GM12878 (cell line): ENCODE measurements at regions not wholly inside any gene's neighbourhood (a gene's known extent, or its start where the extent isn't known, plus 50 kb on each side); places are given as distances from the start of the nearest gene placed in this dataset.

Experiments used
- ATAC-seq: fragments of 200-7000 bp; cut with Tn5 transposase; 3 replicates; pipeline ENCODE4 v1.9.1; 2020; ENCODE audit warnings: mild to moderate bottlenecking, moderate library complexity
- BruUV-seq: library from RNA; stranded (reverse); fragments of 400-500 nt; replicated peaks from 2 replicates; lab custom pipeline; 2021; lab: Mats Ljungman, UMichigan
- CTCF ChIA-PET: fragments of 300-600 bp; sonication (Branson Sonifier 250); formaldehyde crosslinking; extraction: SDS; loops from one replicate; lab custom pipeline; 2021; ENCODE audit warnings: inconsistent platforms; lab: Yijun Ruan, JAX
- POLR2A ChIA-PET: fragments of 350-600 bp; formaldehyde crosslinking; extraction: SDS; loops from one replicate; lab custom pipeline; 2021; ENCODE audit warnings: inconsistent platforms; lab: Charles Lee
- RAD21 ChIA-PET: fragments of 300-600 bp; sonication (Branson Sonifier 250); formaldehyde crosslinking; loops from one replicate; lab custom pipeline; 2023; ENCODE audit warnings: antibody characterized with exemption; ENCODE audit not compliant: unreplicated experiment; lab: Charles Lee
- SMC1A ChIA-PET: fragments of 300-600 bp; sonication (Branson Sonifier 250); formaldehyde crosslinking; loops from one replicate; lab custom pipeline; 2023; ENCODE audit not compliant: unreplicated experiment, uncharacterized antibody; lab: Charles Lee
- DNase-seq: peaks from one replicate; pipeline ENCODE4 v3.0.0-alpha.2; 2011; ENCODE audit warnings: low read depth, low spot score
- FAIRE-seq: peaks from 3 replicates; lab custom pipeline; 2011; peaks lifted over from hg19 to GRCh38; lab: Jason Lieb, UNC
- H2AFZ ChIP-seq: 2 replicates; pipeline ENCODE4 v1.6.0; 2011; ENCODE audit warnings: low read depth, low read length, control low read depth; ENCODE audit not compliant: control insufficient read depth
- H3K27ac ChIP-seq: 2 replicates; pipeline ENCODE4 v1.5.1; 2011; ENCODE audit warnings: control low read depth; ENCODE audit not compliant: control insufficient read depth, insufficient read depth
- H3K27me3 ChIP-seq, 2 experiments: replicated peaks in 1 of 2; 2 replicates each; pipeline versions ENCODE4 v1.6.0 to v1.6.1; 2011; ENCODE audit warnings: low read length in 1 of 2; ENCODE audit not compliant: control insufficient read depth in 2 of 2, insufficient read depth in 2 of 2
- H3K36me3 ChIP-seq, 2 experiments: 2 replicates each; pipeline ENCODE4 v1.5.1; 2011; ENCODE audit warnings: low read length in 1 of 2; ENCODE audit not compliant: control insufficient read depth in 2 of 2, insufficient read depth in 2 of 2
- H3K4me1 ChIP-seq: 2 replicates; pipeline ENCODE4 v1.6.1; 2011; ENCODE audit warnings: mild to moderate bottlenecking, low read length, moderate library complexity, mixed read lengths; ENCODE audit not compliant: control insufficient read depth, insufficient read depth
- H3K4me2 ChIP-seq: 2 replicates; pipeline ENCODE4 v1.6.0; 2011; ENCODE audit warnings: control low read depth; ENCODE audit not compliant: control insufficient read depth, insufficient read depth
- H3K4me3 ChIP-seq: fragments of 200-600 bp; sonication (generic); 2 replicates; pipeline ENCODE4 v1.5.1; 2016
- H3K79me2 ChIP-seq: 2 replicates; pipeline ENCODE4 v1.6.0; 2011; ENCODE audit warnings: low read length; ENCODE audit not compliant: control insufficient read depth, insufficient read depth
- H3K9ac ChIP-seq: 2 replicates; pipeline ENCODE4 v1.8.0; 2011; ENCODE audit warnings: low read length, control low read depth, mixed read lengths; ENCODE audit not compliant: control insufficient read depth, insufficient read depth
- H3K9me3 ChIP-seq: replicated peaks from 3 replicates; pipeline ENCODE4 v1.5.1; 2011; ENCODE audit warnings: mild to moderate bottlenecking, low read length; ENCODE audit not compliant: control insufficient read depth, insufficient read depth
- H4K20me1 ChIP-seq: 2 replicates; pipeline ENCODE4 v1.6.0; 2011; ENCODE audit not compliant: control insufficient read depth, insufficient read depth
- ATF7 ChIP-seq: fragments of 450-650 bp; IDR thresholded peaks from 2 replicates; pipeline ENCODE4 v1.6.1; 2016; ENCODE audit warnings: low read depth, mild to moderate bottlenecking
- EZH2 ChIP-seq: IDR thresholded peaks from 2 replicates; pipeline ENCODE4 v1.6.1; 2012; ENCODE audit warnings: low read depth, mild to moderate bottlenecking, control low read depth, inconsistent platforms, low read length, borderline replicate concordance; ENCODE audit not compliant: control insufficient read depth
- MTA3 ChIP-seq: IDR thresholded peaks from 2 replicates; pipeline ENCODE4 v1.6.1; 2012; ENCODE audit warnings: low read length, inconsistent platforms, borderline replicate concordance
- NFXL1 ChIP-seq: fragments of 450-650 bp; IDR thresholded peaks from 2 replicates; pipeline ENCODE4 v1.6.1; 2017; ENCODE audit warnings: antibody characterized with exemption, mild to moderate bottlenecking, borderline replicate concordance
- PKNOX1 ChIP-seq: fragments of 450-650 bp; IDR thresholded peaks from 2 replicates; pipeline ENCODE4 v1.6.1; 2016; ENCODE audit warnings: mild to moderate bottlenecking
- PML ChIP-seq: IDR thresholded peaks from 2 replicates; pipeline ENCODE4 v1.6.1; 2012; ENCODE audit warnings: low read length, inconsistent platforms
- RUNX3 ChIP-seq: IDR thresholded peaks from 2 replicates; pipeline ENCODE4 v1.6.1; 2012; ENCODE audit warnings: low read length, inconsistent platforms
- ZBED1 ChIP-seq: IDR thresholded peaks from 2 replicates; pipeline ENCODE4 v1.6.1; 2016; ENCODE audit warnings: borderline replicate concordance
- ZBTB40 ChIP-seq: fragments of 450-650 bp; IDR thresholded peaks from 2 replicates; pipeline ENCODE4 v1.6.1; 2016; ENCODE audit warnings: mild to moderate bottlenecking, moderate library complexity, borderline replicate concordance
- WGBS: methylation state at CpG from one replicate; pipeline ENCODE4 v1.1.6; 2016; ENCODE audit warnings: low lambda C conversion rate; ENCODE audit not compliant: insufficient replicate concordance, insufficient coverage; ENCODE audit errors: missing lambda C conversion rate; 5-methylcytosine and 5-hydroxymethylcytosine counted together
- in situ Hi-C: fragments of 300-500 bp; cut with MboI; formaldehyde crosslinking; loops from 9 replicates; pipeline ENCODE4 v1.14.3; 2018; ENCODE audit warnings: mixed read lengths
- intact Hi-C: fragments of 100-400 bp; cut with micrococcal nuclease; formaldehyde crosslinking; loops from one replicate; pipeline ENCODE4 v1.14.2; 2022; ENCODE audit not compliant: unreplicated experiment
- TF ChIP-seq, protein P1 (sequence below): fragments of 450-650 bp; conservative IDR thresholded peaks from 2 replicates; pipeline ENCODE4 v1.6.1; 2017; ENCODE audit warnings: mild to moderate bottlenecking, moderate library complexity
- TF ChIP-seq, protein P2 (sequence below): fragments of 150-350 bp; IDR thresholded peaks from 2 replicates; pipeline ENCODE4 v1.6.1; 2016; ENCODE audit warnings: low read depth, low read length

- intact Hi-C loops: no loop called here
- Histone ChIP-seq H3K4me3 (no peak overlapping the region), H3K79me2 (no peaks in the 10 kb centered on the region)
- CTCF ChIA-PET: no interaction called here
- BruUV-seq: no TSS peak
- TF ChIP-seq MTA3 (no peak), NFXL1 (no peak), ZBTB40 (no peak), ZBED1 (no peak), RUNX3 (no peak), ATF7 (no peak), PML (no peak), PKNOX1 (no peak), EZH2 (no peak)
- TF ChIP-seq, protein P1, sequence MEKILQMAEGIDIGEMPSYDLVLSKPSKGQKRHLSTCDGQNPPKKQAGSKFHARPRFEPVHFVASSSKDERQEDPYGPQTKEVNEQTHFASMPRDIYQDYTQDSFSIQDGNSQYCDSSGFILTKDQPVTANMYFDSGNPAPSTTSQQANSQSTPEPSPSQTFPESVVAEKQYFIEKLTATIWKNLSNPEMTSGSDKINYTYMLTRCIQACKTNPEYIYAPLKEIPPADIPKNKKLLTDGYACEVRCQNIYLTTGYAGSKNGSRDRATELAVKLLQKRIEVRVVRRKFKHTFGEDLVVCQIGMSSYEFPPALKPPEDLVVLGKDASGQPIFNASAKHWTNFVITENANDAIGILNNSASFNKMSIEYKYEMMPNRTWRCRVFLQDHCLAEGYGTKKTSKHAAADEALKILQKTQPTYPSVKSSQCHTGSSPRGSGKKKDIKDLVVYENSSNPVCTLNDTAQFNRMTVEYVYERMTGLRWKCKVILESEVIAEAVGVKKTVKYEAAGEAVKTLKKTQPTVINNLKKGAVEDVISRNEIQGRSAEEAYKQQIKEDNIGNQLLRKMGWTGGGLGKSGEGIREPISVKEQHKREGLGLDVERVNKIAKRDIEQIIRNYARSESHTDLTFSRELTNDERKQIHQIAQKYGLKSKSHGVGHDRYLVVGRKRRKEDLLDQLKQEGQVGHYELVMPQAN: no peak
- TF ChIP-seq, protein P2, sequence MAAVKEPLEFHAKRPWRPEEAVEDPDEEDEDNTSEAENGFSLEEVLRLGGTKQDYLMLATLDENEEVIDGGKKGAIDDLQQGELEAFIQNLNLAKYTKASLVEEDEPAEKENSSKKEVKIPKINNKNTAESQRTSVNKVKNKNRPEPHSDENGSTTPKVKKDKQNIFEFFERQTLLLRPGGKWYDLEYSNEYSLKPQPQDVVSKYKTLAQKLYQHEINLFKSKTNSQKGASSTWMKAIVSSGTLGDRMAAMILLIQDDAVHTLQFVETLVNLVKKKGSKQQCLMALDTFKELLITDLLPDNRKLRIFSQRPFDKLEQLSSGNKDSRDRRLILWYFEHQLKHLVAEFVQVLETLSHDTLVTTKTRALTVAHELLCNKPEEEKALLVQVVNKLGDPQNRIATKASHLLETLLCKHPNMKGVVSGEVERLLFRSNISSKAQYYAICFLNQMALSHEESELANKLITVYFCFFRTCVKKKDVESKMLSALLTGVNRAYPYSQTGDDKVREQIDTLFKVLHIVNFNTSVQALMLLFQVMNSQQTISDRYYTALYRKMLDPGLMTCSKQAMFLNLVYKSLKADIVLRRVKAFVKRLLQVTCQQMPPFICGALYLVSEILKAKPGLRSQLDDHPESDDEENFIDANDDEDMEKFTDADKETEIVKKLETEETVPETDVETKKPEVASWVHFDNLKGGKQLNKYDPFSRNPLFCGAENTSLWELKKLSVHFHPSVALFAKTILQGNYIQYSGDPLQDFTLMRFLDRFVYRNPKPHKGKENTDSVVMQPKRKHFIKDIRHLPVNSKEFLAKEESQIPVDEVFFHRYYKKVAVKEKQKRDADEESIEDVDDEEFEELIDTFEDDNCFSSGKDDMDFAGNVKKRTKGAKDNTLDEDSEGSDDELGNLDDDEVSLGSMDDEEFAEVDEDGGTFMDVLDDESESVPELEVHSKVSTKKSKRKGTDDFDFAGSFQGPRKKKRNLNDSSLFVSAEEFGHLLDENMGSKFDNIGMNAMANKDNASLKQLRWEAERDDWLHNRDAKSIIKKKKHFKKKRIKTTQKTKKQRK: no peak
- TF ChIP-seq, all 136 proteins: peak for 0
- no peaks in the 10 kb centered on the region for H3K27me3 ChIP-seq
- H3K4me1 ChIP-seq: no peaks in the 10 kb centered on the region
- no peak overlapping the region for H3K4me2 ChIP-seq
- ATAC-seq: no peak
- RAD21 ChIA-PET: no interaction called here
- no peaks in the 10 kb centered on the region for H3K36me3 ChIP-seq
- FAIRE-seq: no peak
- DNase-seq: no peak
- no peak overlapping the region for H2AFZ ChIP-seq
- 13% methylated on average over 3 of the region's 3 CpGs for WGBS
- no peak overlapping the region for H3K27ac ChIP-seq
- SMC1A ChIA-PET: no interaction called here
- no peaks in the 10 kb centered on the region for H3K9me3 ChIP-seq
- in situ Hi-C loops: no loop called here
- POLR2A ChIA-PET: no interaction called here
- H4K20me1 ChIP-seq: no peaks in the 10 kb centered on the region
- H3K9ac ChIP-seq: no peak overlapping the region
These were observed 170.0 kb downstream of the CYRIA start for GRCh38 chr2:16495509-16496208.
